K562 (cell line): ENCODE measurements at regions not wholly inside any gene's neighbourhood (a gene's known extent, or its start where the extent isn't known, plus 50 kb on each side); places are given as distances from the start of the nearest gene placed in this dataset.

Source experiments
- ATAC-seq: fragments of 200-7000 bp; cut with Tn5 transposase; 3 replicates; pipeline ENCODE4 v1.9.1; 2020; ENCODE audit warnings: moderate library complexity
- BruUV-seq: library from RNA; stranded (reverse); fragments of 400-500 nt; replicated peaks from 2 replicates; lab custom pipeline; 2021; lab: Mats Ljungman, UMichigan
- CTCF ChIA-PET: fragments of 300-600 bp; formaldehyde crosslinking; extraction: SDS; loops from one replicate; lab custom pipeline; 2021; ENCODE audit warnings: low intra/inter-chr PET ratio; lab: Yijun Ruan, JAX
- POLR2A ChIA-PET: fragments of 300-600, 350-650 bp; sonication (Branson Sonifier 250); formaldehyde crosslinking; extraction: SDS; loops from one replicate; lab custom pipeline; 2021; ENCODE audit warnings: antibody characterized with exemption, inconsistent platforms; lab: Yijun Ruan, JAX
- DNase-seq, 4 experiments: peaks; one replicate each; pipeline versions ENCODE4 v3.0.0 to v3.0.0-alpha.2; 2011 to 2018; ENCODE audit warnings: low spot score in 3 of 4, mixed read lengths in 3 of 4; ENCODE audit errors: extremely low read depth in 1 of 4
- FAIRE-seq: peaks from 2 replicates; lab custom pipeline; 2011; peaks lifted over from hg19 to GRCh38; lab: Jason Lieb, UNC
- H2AFZ ChIP-seq: 2 replicates; pipeline ENCODE4 v1.6.0; 2011; ENCODE audit warnings: low read depth, low read length, control low read depth, inconsistent platforms
- H3K27ac ChIP-seq: fragments of 200-600 bp; 3 replicates; pipeline ENCODE4 v1.8.0; 2011; ENCODE audit warnings: low read depth, mild to moderate bottlenecking, control low read depth, inconsistent platforms, low read length, moderate library complexity, mixed read lengths; ENCODE audit errors: extremely low read depth
- H3K27me3 ChIP-seq, 2 experiments: fragments of 300-600 bp in 1 of 2; 2 replicates in 1 of 2; 3 replicates in 1 of 2; pipeline versions ENCODE4 v1.6.0 to v1.8.0; 2011; ENCODE audit warnings: inconsistent platforms in 2 of 2, low read length in 2 of 2, mild to moderate bottlenecking in 1 of 2, mixed read lengths in 1 of 2, moderate library complexity in 1 of 2; ENCODE audit not compliant: control insufficient read depth in 2 of 2, insufficient read depth in 2 of 2
- H3K36me3 ChIP-seq: fragments of 300-600 bp; 3 replicates; pipeline ENCODE4 v1.8.0; 2011; ENCODE audit warnings: mild to moderate bottlenecking, low read length, inconsistent platforms; ENCODE audit not compliant: control insufficient read depth, insufficient read depth
- H3K4me1 ChIP-seq, 2 experiments: fragments of 200-600 bp in 1 of 2; replicated peaks in 1 of 2; 2 replicates in 1 of 2; 3 replicates in 1 of 2; pipeline versions ENCODE4 v1.5.1 to v1.8.0; 2011; ENCODE audit warnings: inconsistent platforms in 2 of 2, low read length in 2 of 2, mild to moderate bottlenecking in 1 of 2, mixed read lengths in 1 of 2, moderate library complexity in 1 of 2; ENCODE audit not compliant: control insufficient read depth in 2 of 2, insufficient read depth in 2 of 2
- H3K4me2 ChIP-seq: 2 replicates; pipeline ENCODE4 v1.6.1; 2011; ENCODE audit warnings: low read length, control low read depth, inconsistent platforms, mixed read lengths; ENCODE audit not compliant: insufficient read depth
- H3K4me3 ChIP-seq: fragments of 200-600 bp; sonication (generic), shearing (Covaris generic); 2 replicates; pipeline ENCODE4 v1.5.1; 2016; ENCODE audit warnings: control low read depth, inconsistent platforms
- H3K79me2 ChIP-seq: fragments of 200-600 bp; 3 replicates; pipeline ENCODE4 v1.8.0; 2011; ENCODE audit warnings: low read length, inconsistent platforms; ENCODE audit not compliant: control insufficient read depth, insufficient read depth
- H3K9ac ChIP-seq, 2 experiments: 2 replicates each; pipeline versions ENCODE4 v1.6.0 to v1.6.1; 2011; ENCODE audit warnings: low read depth in 2 of 2, low read length in 2 of 2, control low read depth in 1 of 2, inconsistent platforms in 1 of 2, mild to moderate bottlenecking in 1 of 2, mixed read lengths in 1 of 2; ENCODE audit not compliant: insufficient read depth in 1 of 2
- H3K9me1 ChIP-seq: one replicate; pipeline ENCODE4 v1.6.0; 2011; ENCODE audit warnings: inconsistent platforms, mild to moderate bottlenecking, low read length, moderate library complexity; ENCODE audit not compliant: control insufficient read depth, insufficient read depth
- H3K9me3 ChIP-seq: replicated peaks from 2 replicates; pipeline ENCODE4 v1.5.1; 2011; ENCODE audit warnings: low read depth, low read length, inconsistent platforms; ENCODE audit not compliant: control insufficient read depth, insufficient read depth
- H4K20me1 ChIP-seq: replicated peaks from 2 replicates; pipeline ENCODE4 v1.6.1; 2011; ENCODE audit warnings: low read length, inconsistent platforms, mixed read lengths; ENCODE audit not compliant: control insufficient read depth, insufficient read depth
- HSF4 ChIP-seq: fragments of 250-450 bp; sonication (Bioruptor Pico); IDR thresholded peaks from 2 replicates; pipeline ENCODE4 v2.1.2; 2022; ENCODE audit warnings: mild to moderate bottlenecking, moderate library complexity, borderline replicate concordance
- KLF1 ChIP-seq: fragments of 450-650 bp; IDR thresholded peaks from 2 replicates; pipeline ENCODE4 v1.6.1; 2016; ENCODE audit warnings: missing genetic modification characterization, missing compliant biosample characterization
- NCOA4 ChIP-seq: fragments of 450-650 bp; IDR thresholded peaks from 2 replicates; pipeline ENCODE4 v1.6.1; 2018; ENCODE audit warnings: mild to moderate bottlenecking; ENCODE audit not compliant: partially characterized antibody
- RAD21 ChIP-seq, 2 experiments: fragments of 250-450 bp in 1 of 2; fragments of 450-650 bp in 1 of 2; sonication (Bioruptor Pico) in 1 of 2; formaldehyde crosslinking in 1 of 2; IDR thresholded peaks in 1 of 2; conservative IDR thresholded peaks in 1 of 2; 2 replicates each; pipeline versions ENCODE4 v1.4.0 to v1.8.0; 2020 to 2022; ENCODE audit warnings: mild to moderate bottlenecking in 2 of 2, moderate library complexity in 1 of 2
- RBM17 ChIP-seq: fragments of 200-400 bp; formaldehyde crosslinking; IDR thresholded peaks from 2 replicates; pipeline ENCODE4 v1.6.1; 2017; ENCODE audit warnings: low read depth, mild to moderate bottlenecking, low read length, borderline replicate concordance
- in situ Hi-C: fragments of 300-500 bp; cut with MboI; formaldehyde crosslinking; loops from 4 replicates; pipeline ENCODE4 v1.15.0; 2018; ENCODE audit warnings: inconsistent platforms, mixed read lengths
- intact Hi-C: fragments of 100-400 bp; cut with micrococcal nuclease; formaldehyde crosslinking; loops from 2 replicates; pipeline ENCODE4 v1.14.2; 2022
- TF ChIP-seq, protein P1 (sequence below): fragments of 250-450 bp; sonication (Bioruptor Pico); IDR thresholded peaks from 2 replicates; pipeline ENCODE4 v1.8.0; 2022; ENCODE audit warnings: moderate library complexity, mild to moderate bottlenecking, inconsistent platforms

DNA sequence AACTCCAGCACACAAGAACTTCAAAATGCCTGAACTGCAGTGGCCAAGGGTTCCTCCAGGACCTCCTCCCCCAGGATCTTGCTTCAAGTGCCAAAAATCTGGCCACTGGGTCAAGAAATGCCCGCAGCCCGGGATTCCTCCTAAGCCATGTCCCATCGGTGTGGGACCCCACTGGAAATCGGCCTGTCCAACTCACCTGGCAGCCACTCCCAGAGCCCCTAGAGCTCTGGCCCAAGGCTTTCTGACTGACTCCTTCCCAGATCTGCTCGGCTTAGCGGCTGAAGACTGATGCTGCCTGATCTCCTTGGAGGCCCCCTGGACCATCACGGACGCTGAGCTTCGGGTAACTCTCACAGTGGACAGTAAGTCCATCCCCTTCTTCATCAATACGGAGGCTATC, 306.4 kb downstream of the RBM43 start (continued):
- TF ChIP-seq NCOA4 (no peak), HSF4 (CRISPR knock-in tag) (no peak), KLF1 (tag) (no peak), RBM17 (no peak)
- TF ChIP-seq, protein P1, sequence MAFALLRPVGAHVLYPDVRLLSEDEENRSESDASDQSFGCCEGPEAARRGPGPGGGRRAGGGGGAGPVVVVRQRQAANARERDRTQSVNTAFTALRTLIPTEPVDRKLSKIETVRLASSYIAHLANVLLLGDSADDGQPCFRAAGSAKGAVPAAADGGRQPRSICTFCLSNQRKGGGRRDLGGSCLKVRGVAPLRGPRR (CRISPR knock-in tag) = no peak

DNA sequence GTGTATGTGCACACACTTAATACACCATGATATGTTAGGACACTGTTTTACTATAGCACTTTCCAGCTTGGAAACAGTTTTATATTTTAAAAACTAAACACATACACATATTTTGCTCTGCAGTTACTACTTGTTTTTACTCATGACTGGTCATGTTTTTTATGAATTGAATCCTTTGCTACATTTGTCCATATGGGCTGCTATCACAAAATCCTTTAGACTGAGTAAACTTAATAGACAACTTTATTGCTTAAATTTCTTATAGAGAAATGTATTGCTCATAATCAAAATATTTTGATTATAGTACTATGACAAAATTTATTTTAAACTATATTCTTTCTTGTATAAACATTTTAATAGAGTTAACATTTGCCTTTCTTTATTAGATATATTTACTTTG, 314.8 kb downstream of the RBM43 start:
- Histone ChIP-seq H3K9me1 (no peaks in the 10 kb centered on the region), H3K36me3 (no peaks in the 10 kb centered on the region), H3K9me3 (no peaks in the 10 kb centered on the region), H3K9ac (no peak overlapping the region), H3K4me3 (no peak overlapping the region), H3K4me2 (no peak overlapping the region), H2AFZ (no peak overlapping the region), H3K27me3 (no peaks in the 10 kb centered on the region), H3K27ac (no peak overlapping the region), H3K4me1 (no peaks in the 10 kb centered on the region), H3K79me2 (no peaks in the 10 kb centered on the region), H4K20me1 (no peaks in the 10 kb centered on the region)
- FAIRE-seq (no peak), ATAC-seq (no peak), DNase-seq (no peak)
- intact Hi-C loops = no loop called here
- no TSS peak for BruUV-seq
- in situ Hi-C loops = no loop called here
- POLR2A ChIA-PET = no interaction called here
- CTCF ChIA-PET = no interaction called here
- no peak for TF ChIP-seq RAD21 (CRISPR knock-in tag; conservative IDR thresholded peaks at IDR 0.05 in 1 of 2, IDR thresholded peaks at IDR 0.05 in 1 of 2)
